NCI-H1436 treated with DMSO at 0.1 percent for 48 hours (cell line): ENCODE measurements at regions not wholly inside any gene's neighbourhood (a gene's known extent, or its start where the extent isn't known, plus 50 kb on each side); places are given as distances from the start of the nearest gene placed in this dataset.

Source experiments
- DNase-seq: peaks from one replicate; lab custom pipeline; 2025; lab: John Stamatoyannopoulos, UW

GRCh38 chr5:82699737-82700136 is 377.5 kb downstream of the TMEM167A start:
- no peak for DNase-seq

- DNase-seq, result no peak
Observed at GRCh38 chr5:82698026-82698425, 379.2 kb downstream of the TMEM167A start.

- no peak for DNase-seq
Observed at GRCh38 chr5:82694711-82695285, 382.4 kb downstream of the TMEM167A start.

GRCh38 chr5:82692826-82693225 is 384.4 kb downstream of the TMEM167A start:
- DNase-seq, result no peak

- no peak for DNase-seq
Observed at GRCh38 chr5:82684659-82685058, 392.5 kb downstream of the TMEM167A start.

GRCh38 chr5:82684165-82684564 is 393.0 kb downstream of the TMEM167A start:
- no peak for DNase-seq

GRCh38 chr5:82679660-82680059 is 397.5 kb downstream of the TMEM167A start:
- no peak for DNase-seq

GRCh38 chr5:82676661-82677060 is 398.5 kb upstream of the RPS23 start:
- no peak for DNase-seq

GRCh38 chr5:82674671-82675070 is 396.5 kb upstream of the RPS23 start:
- DNase-seq, result no peak

- no peak for DNase-seq
Observed at GRCh38 chr5:82673057-82673809, 395.1 kb upstream of the RPS23 start.

- no peak for DNase-seq
Observed at GRCh38 chr5:82670692-82671091, 392.5 kb upstream of the RPS23 start.

- DNase-seq, result no peak
Observed at GRCh38 chr5:82669720-82670119, 391.6 kb upstream of the RPS23 start.

- DNase-seq, result no peak
Observed at GRCh38 chr5:82666312-82666711, 388.2 kb upstream of the RPS23 start.

GRCh38 chr5:82664732-82665131 is 386.6 kb upstream of the RPS23 start:
- no peak for DNase-seq

- DNase-seq, result no peak
Observed at GRCh38 chr5:82663225-82663624, 385.1 kb upstream of the RPS23 start.

GRCh38 chr5:82662340-82662739 is 384.2 kb upstream of the RPS23 start:
- DNase-seq, result no peak

- no peak for DNase-seq
Observed at GRCh38 chr5:82661933-82662332, 383.8 kb upstream of the RPS23 start.

GRCh38 chr5:82661462-82661861 is 383.3 kb upstream of the RPS23 start:
- no peak for DNase-seq

GRCh38 chr5:82659115-82659514 is 381.0 kb upstream of the RPS23 start:
- DNase-seq, result no peak

- no peak for DNase-seq
Observed at GRCh38 chr5:82657033-82657699, 379.0 kb upstream of the RPS23 start.

GRCh38 chr5:82656341-82656761 is 378.2 kb upstream of the RPS23 start:
- no peak for DNase-seq

- no peak for DNase-seq
Observed at GRCh38 chr5:82655078-82655477, 376.9 kb upstream of the RPS23 start.

GRCh38 chr5:82649943-82650342 is 371.8 kb upstream of the RPS23 start:
- no peak for DNase-seq
